ENCODE measurements at regions not wholly inside any gene's neighbourhood (a gene's known extent, or its start where the extent isn't known, plus 50 kb on each side); places are given as distances from the start of the nearest gene placed in this dataset.
"Not testable (repeated sequence)": the region's sequence is repeated elsewhere in the genome, so short reads cannot be mapped to it uniquely, and the experiment has no call there.

DNA sequence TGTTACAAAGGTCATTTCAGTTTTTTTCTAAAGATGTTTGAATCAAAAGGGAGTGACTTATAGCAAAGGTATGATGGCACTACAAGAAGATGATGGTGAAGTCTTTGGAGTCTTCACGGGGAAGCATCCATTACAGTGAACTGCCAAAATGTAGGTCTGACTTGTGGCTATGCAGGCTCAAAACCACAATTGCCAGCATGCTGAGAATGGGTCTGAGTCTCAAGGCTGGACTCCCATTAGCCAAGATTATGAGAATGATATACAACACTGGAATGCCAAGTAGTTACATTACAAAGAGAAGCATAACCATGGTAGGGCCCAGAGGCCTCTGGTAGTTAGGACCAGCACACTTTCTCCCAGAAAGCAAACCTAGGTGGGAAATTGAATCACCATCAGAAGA is 194.2 kb downstream of the MTHFS start:
- H3K4me1 Mint-ChIP-seq, result no peaks in the 10 kb centered on the region

DNA sequence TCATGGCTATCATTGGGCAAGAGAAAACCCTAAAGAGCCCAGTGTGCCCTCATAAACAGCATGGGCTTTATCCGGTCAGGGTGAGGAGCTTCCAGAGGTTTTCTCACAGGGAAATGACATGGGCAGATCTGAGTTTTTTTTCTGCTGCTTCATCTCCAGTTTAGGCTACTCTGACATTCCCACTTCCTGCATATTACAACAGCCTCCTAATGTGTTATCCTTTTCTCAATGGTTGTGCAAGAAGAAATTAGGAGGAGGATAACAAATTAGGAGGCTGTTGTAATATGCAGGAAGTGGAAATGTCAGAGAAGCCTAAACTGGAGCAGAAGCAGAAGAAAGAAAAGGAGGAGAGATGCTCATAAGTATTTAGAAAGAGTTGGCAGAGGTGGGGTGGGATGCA is 175.6 kb downstream of the MTHFS start:
- no peak for ATAC-seq
- peaks cover 22% of the 10 kb centered on the region for H3K27me3 Mint-ChIP-seq
- no peak overlapping the region for H3K27ac Mint-ChIP-seq
- no peaks in the 10 kb centered on the region for H3K4me1 Mint-ChIP-seq
- no peaks in the 10 kb centered on the region for H3K36me3 Mint-ChIP-seq
- H3K9me3 Mint-ChIP-seq, result peaks cover 7% of the 10 kb centered on the region
- no peak overlapping the region for H3K4me3 Mint-ChIP-seq

More for the DNA sequence above, 194.2 kb downstream of the MTHFS start:
- peaks cover 14% of the 10 kb centered on the region for H3K27me3 Mint-ChIP-seq
- H3K27ac Mint-ChIP-seq, result no peak overlapping the region
- H3K4me3 Mint-ChIP-seq, result no peak overlapping the region
- H3K9me3 Mint-ChIP-seq, result no peaks in the 10 kb centered on the region
- H3K36me3 Mint-ChIP-seq, result no peaks in the 10 kb centered on the region
- no peak for ATAC-seq

DNA sequence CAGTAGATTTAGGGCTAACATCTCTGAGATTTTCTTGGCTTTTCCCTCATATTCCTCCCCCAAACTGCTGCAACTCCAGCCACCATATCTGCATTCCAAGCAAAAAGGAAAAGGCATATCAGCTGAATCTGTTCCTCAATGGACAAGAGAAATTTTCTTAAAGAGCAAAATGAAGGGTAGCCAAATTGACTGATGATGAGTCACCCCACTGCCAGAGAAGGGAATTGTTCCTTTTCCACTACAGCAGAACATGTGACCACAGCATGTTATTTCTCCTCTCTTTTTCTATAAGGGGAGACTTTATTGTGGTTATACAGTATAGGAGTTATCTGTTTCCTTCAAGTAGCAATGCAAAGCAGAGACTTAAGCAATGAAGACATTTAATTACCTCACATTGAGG is 172.5 kb downstream of the MTHFS start:
- Mint-ChIP-seq H3K9me3 (peaks cover 7% of the 10 kb centered on the region), H3K4me1 (no peaks in the 10 kb centered on the region), H3K27ac (no peak overlapping the region), H3K36me3 (no peaks in the 10 kb centered on the region), H3K27me3 (peaks cover 47% of the 10 kb centered on the region), H3K4me3 (no peak overlapping the region)
- ATAC-seq, result no peak

DNA sequence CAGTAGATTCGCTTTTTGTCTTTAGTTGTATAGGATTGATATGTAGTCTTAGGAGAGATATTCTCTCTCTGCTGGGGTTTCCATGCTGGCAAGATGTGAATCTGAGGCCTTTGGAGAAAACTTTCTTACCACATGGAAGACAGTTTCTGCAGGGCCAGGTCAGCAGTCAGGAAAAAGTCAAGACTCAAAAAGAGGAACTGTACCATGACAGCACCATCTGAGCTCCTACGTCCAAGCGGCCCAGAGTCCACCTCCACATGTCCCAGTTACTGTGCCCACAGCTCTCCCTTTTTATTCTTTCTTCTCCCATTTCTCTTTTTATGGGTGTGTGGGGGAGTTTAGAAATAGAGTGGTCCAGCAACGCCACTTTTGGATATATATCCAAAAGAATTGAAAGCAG is 172.0 kb downstream of the MTHFS start:
- Mint-ChIP-seq H3K27me3 (peaks cover 52% of the 10 kb centered on the region), H3K36me3 (no peaks in the 10 kb centered on the region), H3K4me3 (no peak overlapping the region), H3K4me1 (no peaks in the 10 kb centered on the region), H3K27ac (no peak overlapping the region), H3K9me3 (peaks cover 7% of the 10 kb centered on the region)
- peak; percentile 54 for ATAC-seq

DNA sequence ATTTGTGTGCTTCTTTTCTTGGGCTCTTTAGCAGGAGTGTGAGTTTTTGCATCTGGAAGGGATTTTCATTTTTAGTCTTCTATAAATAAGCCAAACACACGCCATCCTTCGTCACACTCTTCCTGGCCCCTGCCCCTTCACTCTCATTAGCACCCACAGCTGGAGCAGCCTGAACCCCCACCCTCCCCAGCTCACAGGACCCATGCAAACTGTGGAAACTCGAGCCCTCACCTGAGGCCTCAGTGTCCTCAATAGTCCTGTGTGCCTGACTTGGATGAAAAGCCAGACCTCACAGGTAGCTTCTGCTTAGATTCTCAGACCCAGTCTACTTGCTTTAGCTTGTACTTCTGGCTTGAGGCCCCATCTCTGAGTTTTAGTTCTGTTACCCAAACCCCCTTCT is 167.9 kb downstream of the MTHFS start:
- no peak overlapping the region for H3K27ac Mint-ChIP-seq
- H3K4me3 Mint-ChIP-seq, result no peak overlapping the region
- no peak for ATAC-seq
- H3K9me3 Mint-ChIP-seq, result no peaks in the 10 kb centered on the region
- peaks cover 59% of the 10 kb centered on the region for H3K27me3 Mint-ChIP-seq
- H3K4me1 Mint-ChIP-seq, result no peaks in the 10 kb centered on the region
- no peaks in the 10 kb centered on the region for H3K36me3 Mint-ChIP-seq

DNA sequence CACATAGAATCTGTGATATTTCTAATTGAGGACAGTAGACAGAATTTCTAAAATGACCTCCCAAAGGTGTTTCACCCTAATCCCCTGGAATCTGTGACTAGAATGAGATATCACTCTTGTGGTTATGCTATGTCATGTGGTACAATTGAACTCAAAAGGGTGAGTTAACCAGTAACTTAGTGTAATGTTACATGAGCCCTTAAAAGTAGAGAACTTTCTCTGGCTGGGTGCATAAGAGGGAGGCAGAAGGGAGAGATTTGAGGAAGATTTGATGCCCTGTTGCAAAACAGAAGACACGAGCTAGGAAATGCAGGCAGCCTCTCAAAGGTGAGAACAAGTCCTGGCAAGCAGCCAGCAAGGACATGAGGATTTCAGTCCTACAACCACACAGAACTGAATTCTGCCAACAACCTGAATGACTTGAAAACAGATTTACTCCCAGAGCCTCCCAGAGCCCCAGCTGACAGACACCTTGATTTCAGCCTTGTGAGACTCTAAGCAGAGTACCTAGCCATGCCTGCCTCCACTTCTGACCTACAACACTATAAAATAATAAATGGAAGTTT is 160.3 kb downstream of the MTHFS start:
- H3K27me3 Mint-ChIP-seq, result peaks cover 9% of the 10 kb centered on the region
- H3K4me3 Mint-ChIP-seq, result no peak overlapping the region
- ATAC-seq, result no peak
- peaks cover 9% of the 10 kb centered on the region for H3K9me3 Mint-ChIP-seq
- H3K4me1 Mint-ChIP-seq, result no peaks in the 10 kb centered on the region
- H3K27ac Mint-ChIP-seq, result no peak overlapping the region
- no peaks in the 10 kb centered on the region for H3K36me3 Mint-ChIP-seq

DNA sequence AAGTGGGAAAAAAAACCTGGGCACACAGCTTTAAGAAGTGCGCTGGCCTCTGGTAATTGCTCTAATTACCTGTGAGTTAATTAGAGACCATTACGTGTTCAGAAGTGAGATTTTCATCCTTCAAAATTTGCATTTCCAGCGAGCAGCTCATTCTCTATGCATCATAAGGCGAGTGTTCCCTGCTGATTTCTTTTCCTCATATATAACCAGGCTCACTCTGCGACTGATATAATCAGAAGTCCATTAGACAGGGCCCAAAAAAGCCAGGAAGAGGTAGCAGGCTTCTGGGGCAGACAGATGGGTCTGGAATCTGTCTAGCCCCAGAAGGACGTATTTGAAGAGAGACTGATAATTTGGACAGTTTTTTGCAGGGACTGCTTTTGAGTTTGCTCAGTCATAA is 158.7 kb downstream of the MTHFS start:
- ATAC-seq, result no peak
- Mint-ChIP-seq H3K27me3 (no peaks in the 10 kb centered on the region), H3K9me3 (peaks cover 9% of the 10 kb centered on the region), H3K36me3 (no peaks in the 10 kb centered on the region), H3K27ac (no peak overlapping the region), H3K4me3 (no peak overlapping the region), H3K4me1 (no peaks in the 10 kb centered on the region)

DNA sequence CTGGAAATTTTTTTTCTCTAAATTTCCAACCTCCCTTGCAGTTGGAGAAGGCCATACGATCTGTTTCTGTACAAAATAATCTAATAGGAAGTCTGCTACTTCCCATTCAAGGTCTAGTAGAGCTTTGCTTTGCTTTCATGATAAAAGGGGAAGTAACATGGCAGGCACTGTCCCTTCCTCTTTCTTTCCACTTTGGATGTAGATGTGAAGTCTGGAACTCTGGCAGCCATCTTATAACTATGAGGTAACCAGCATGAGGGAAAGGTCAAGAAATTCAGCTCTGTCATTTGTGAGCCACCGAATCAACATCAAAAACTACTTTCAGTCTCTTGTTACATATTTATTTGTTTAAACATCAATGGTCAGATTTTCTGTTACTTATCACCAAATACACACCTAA is 156.3 kb downstream of the MTHFS start:
- no peak overlapping the region for H3K27ac Mint-ChIP-seq
- H3K4me3 Mint-ChIP-seq, result no peak overlapping the region
- H3K4me1 Mint-ChIP-seq, result no peaks in the 10 kb centered on the region
- H3K27me3 Mint-ChIP-seq, result no peaks in the 10 kb centered on the region
- H3K9me3 Mint-ChIP-seq, result peaks cover 9% of the 10 kb centered on the region
- ATAC-seq, result no peak
- H3K36me3 Mint-ChIP-seq, result no peaks in the 10 kb centered on the region

DNA sequence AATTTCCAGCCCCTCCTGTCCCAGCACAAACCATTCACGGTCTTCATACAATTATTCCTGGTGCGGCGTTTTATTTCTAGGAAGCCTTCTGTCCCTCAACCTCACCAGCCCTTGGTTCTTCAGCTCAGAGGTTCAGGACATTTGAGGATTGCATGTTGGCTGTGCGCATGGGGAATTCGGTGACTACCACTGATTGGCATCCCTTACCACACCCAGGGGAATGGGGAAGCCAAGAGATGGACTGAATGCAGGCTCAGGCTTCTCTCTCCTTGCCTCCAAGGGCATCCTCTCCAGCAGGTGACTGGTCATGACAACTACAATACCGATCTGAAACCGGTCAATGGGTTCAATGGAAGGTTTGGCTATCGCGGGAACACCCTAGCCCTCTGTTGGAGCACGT is 153.8 kb downstream of the MTHFS start:
- Mint-ChIP-seq H3K36me3 (no peaks in the 10 kb centered on the region), H3K9me3 (peaks cover 9% of the 10 kb centered on the region), H3K4me1 (no peaks in the 10 kb centered on the region), H3K27ac (no peak overlapping the region), H3K27me3 (no peaks in the 10 kb centered on the region), H3K4me3 (no peak overlapping the region)
- no peak for ATAC-seq

DNA sequence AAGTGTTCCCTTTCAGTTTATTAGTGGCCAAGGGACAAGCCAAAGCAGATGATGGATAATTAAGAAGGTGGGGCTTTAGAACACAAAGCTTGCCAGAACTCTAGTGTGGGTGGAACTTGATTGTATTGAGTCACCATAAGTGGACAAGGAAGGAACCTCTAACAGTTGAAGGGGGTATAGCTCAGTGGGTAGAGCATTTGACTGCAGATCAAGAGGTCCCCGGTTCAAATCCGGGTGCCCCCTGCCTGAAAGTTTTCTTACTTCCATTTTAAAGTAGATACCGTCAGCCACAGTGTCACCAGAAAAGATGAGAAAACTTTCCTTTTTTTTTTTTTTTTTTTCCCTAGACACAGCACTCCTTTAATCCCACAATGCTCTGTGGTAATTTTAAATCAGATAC is 152.3 kb downstream of the MTHFS start:
- not testable (repeated sequence) for H3K36me3 Mint-ChIP-seq

DNA sequence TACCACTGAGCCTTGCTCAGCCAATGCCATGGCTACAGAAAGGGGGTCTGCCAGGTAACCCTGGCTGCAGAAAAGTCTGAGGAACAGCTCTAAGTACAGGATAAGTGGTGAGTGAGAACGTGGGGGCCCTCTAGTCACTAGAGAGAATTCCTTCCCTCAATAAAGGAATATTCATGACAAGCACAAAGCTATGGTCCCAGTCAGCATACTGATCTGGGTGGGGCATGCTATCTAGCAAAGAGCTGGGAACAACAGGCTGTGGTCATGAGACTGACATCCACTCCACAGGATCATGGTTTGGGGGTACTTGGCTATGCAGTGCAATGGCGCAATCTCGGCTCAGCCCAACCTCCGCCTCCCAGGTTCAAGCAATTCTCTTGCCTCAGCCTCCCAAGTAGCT is 140.4 kb downstream of the MTHFS start:
- Mint-ChIP-seq H3K4me1 (no peaks in the 10 kb centered on the region), H3K27me3 (peaks cover 43% of the 10 kb centered on the region), H3K4me3 (no peak overlapping the region), H3K27ac (no peak overlapping the region), H3K36me3 (no peaks in the 10 kb centered on the region), H3K9me3 (peaks cover 5% of the 10 kb centered on the region)
- ATAC-seq, result no peak

More for the DNA sequence above, 152.3 kb downstream of the MTHFS start:
- not testable (repeated sequence) for H3K9me3 Mint-ChIP-seq, ATAC-seq, H3K27ac Mint-ChIP-seq, H3K4me1 Mint-ChIP-seq, H3K27me3 Mint-ChIP-seq, H3K4me3 Mint-ChIP-seq

DNA sequence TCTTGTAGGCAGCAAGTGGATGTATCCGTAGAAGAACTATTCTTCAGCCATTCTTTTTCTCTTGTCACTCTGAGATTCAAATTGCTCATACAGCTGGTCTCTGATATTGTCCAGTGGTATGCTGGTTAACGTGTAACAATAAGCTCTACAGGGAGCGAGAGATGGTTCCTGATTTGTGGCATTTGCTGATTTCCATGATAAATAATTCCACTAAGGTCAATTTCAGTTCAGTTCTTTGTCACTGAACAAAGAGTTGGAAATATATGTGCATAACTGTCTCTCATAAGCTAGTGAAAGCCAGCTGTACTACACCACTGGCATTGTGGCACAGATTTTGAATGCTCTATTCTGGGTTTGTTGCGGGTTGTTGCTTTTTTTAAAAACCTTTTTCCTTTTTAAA is 131.7 kb downstream of the MTHFS start:
- H3K27me3 Mint-ChIP-seq, result peaks cover 25% of the 10 kb centered on the region
- ATAC-seq, result no peak
- H3K4me3 Mint-ChIP-seq, result no peak overlapping the region
- no peaks in the 10 kb centered on the region for H3K4me1 Mint-ChIP-seq
- H3K27ac Mint-ChIP-seq, result no peak overlapping the region
- peaks cover 15% of the 10 kb centered on the region for H3K9me3 Mint-ChIP-seq
- H3K36me3 Mint-ChIP-seq, result no peaks in the 10 kb centered on the region

DNA sequence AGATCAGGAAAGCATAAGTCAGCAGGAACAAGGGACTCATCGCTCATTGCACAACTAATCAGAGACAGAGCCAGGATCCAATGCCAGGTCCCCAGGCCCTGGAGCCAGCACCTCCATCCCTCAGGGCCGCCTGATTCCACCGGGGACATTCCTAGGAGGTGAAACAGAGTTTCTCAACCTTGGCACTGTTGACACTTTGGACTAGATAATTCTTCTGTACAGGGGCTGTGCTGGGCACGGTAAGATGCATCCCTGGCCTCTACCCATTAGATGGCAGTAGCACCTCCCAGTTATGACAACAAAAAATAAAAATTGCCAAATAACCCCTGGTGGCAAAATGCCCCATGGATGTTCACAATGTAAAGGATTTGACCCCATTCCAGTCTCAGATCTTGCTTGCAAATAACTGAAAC is 127.7 kb downstream of the MTHFS start:
- Mint-ChIP-seq H3K27ac (no peak overlapping the region), H3K27me3 (peaks cover 27% of the 10 kb centered on the region), H3K4me1 (no peaks in the 10 kb centered on the region), H3K36me3 (no peaks in the 10 kb centered on the region), H3K9me3 (peaks cover 3% of the 10 kb centered on the region), H3K4me3 (no peak overlapping the region)
- no peak for ATAC-seq

DNA sequence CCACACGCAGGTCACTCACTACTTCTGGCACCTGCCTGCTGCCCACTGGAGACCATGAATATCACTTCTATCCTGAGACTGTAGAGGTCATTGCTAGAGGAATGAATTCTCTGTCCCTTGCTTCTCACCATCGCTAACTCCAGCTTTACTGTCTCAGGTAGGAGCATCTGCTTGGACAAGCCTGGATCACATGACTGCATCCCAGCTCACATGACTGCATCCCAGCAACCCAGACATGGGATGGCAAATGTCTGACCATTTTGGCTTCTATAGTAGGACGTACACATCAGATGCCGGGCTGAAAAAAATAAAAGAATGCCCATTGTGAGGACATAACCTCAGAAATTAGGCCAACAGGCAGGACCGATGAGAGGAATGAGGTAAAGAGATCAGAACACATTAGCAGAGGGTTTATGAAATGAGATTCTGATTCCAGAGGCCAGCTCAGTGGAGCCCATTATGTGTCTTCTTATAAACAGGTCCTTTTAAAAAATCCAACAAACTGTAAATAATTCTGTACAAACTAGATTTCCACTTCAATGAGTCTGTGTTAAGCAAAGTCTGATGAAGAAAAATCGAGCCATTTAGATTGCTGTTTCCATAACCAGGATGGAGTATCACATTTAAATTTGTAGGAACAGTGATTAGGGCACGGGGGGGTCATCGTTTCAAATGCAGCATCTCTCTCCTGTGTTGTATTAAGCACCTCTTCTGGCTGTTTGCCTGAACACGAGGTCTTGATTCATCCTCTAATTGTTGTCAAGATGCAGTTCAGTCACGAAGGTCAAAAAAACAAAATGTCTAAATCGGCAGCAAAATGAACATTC is 126.7 kb downstream of the MTHFS start:
- Mint-ChIP-seq H3K4me3 (no peak overlapping the region), H3K36me3 (no peaks in the 10 kb centered on the region), H3K27me3 (peaks cover 20% of the 10 kb centered on the region), H3K27ac (no peak overlapping the region), H3K4me1 (no peaks in the 10 kb centered on the region), H3K9me3 (no peaks in the 10 kb centered on the region)
- no peak for ATAC-seq

DNA sequence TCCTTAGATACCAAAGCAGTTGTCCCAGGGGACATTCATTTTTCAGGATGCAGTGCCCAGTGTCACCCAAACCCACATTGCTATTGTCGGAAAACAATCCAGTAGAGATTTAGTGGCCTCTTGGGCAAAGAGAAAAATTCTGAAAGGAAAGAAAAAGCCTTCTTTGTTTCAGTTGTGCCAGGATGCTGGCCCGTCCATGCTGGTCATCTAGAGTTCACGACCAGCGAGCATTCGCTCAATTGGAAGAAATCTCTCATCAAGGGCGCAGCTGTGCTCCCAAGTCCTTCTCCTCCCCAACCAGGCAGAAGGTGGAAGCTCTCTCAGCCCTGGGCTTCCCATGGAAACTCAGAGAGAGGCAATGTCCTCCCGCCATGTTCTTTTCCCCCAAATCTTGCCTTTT is 123.7 kb downstream of the MTHFS start:
- no peaks in the 10 kb centered on the region for H3K4me1 Mint-ChIP-seq
- H3K9me3 Mint-ChIP-seq, result peaks cover 3% of the 10 kb centered on the region
- ATAC-seq, result no peak
- no peaks in the 10 kb centered on the region for H3K36me3 Mint-ChIP-seq
- H3K4me3 Mint-ChIP-seq, result no peak overlapping the region
- no peak overlapping the region for H3K27ac Mint-ChIP-seq
- H3K27me3 Mint-ChIP-seq, result peaks cover 24% of the 10 kb centered on the region

DNA sequence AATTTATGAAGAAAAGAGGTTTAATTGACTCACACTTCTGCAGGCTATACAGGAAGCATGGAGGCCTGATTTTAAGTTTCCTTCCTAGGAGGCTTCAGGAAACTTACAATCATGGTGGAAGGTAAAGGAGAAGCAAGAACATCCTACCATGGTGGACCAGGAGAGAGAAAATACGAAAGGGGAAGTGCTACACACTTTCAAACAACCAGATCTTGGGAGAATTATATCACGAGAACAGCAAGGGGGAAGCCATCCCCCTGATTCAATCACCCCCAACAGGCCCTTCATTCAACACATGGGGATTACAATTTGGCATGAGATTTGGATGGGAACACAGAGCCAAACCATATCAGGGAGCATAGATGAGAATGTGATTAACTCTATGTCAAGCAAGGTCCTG is 121.0 kb downstream of the MTHFS start:
- Mint-ChIP-seq H3K4me1 (peaks cover 6% of the 10 kb centered on the region), H3K9me3 (peaks cover 3% of the 10 kb centered on the region), H3K4me3 (no peak overlapping the region), H3K27ac (no peak overlapping the region), H3K27me3 (peaks cover 26% of the 10 kb centered on the region), H3K36me3 (no peaks in the 10 kb centered on the region)
- ATAC-seq, result no peak

Data from stimulated activated memory B cell treated with anti-CD40 and anti-IgM and Interleukin-4, amounts not matched to agents 10 μg/mL and 1 μg/mL and 100 μg/mL, for 72 hours (primary cell).